Testis (tissue), 2 donors: ENCODE measurements at regions not wholly inside any gene's neighbourhood (a gene's known extent, or its start where the extent isn't known, plus 50 kb on each side); places are given as distances from the start of the nearest gene placed in this dataset.

Experiments
- CTCF ChIP-seq, 3 experiments: fragments of 450-650 bp in 2 of 3; fragments of 200-600 bp in 1 of 3; sonication (generic) in 1 of 3; IDR thresholded peaks; one replicate each; pipeline ENCODE4 v1.5.1; 2016 to 2019; ENCODE audit warnings: antibody characterized with exemption in 3 of 3, mild to moderate bottlenecking in 2 of 3, moderate library complexity in 1 of 3
- POLR2A ChIP-seq: fragments of 450-650 bp; IDR thresholded peaks from one replicate; pipeline ENCODE4 v1.6.1; 2017; ENCODE audit warnings: antibody characterized with exemption, mild to moderate bottlenecking, moderate library complexity

DNA sequence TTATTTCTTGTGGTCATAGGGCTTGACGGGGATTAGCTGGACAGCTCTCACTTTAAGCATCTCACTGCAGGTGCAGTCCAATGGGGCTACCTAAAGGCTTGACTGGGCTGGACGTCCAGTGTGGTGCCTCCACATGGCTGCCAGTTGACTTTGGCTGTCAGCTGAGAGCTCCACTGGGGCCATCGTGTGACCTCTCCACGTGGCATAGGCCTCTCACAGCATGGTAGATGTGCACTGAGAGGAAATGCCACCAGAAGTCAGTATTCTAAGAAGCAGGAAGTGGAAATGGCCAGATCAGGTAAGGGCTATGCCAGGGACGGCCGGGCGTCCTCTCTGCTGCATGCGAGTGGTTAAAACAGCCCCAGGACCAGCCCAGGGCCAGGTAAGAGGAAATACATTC lies 105.2 kb upstream of the TWIST2 start:
- no peak for TF ChIP-seq CTCF (IDR thresholded peaks at IDR 0.05)
- no peak for TF ChIP-seq POLR2A
